ENCODE measurements at regions not wholly inside any gene's neighbourhood (a gene's known extent, or its start where the extent isn't known, plus 50 kb on each side); places are given as distances from the start of the nearest gene placed in this dataset.

GRCh38 chr5:56498759-56499395, 265.7 kb upstream of the ANKRD55 start:
- TF ChIP-seq CTCF (conservative IDR thresholded peaks at IDR 0.05; ENCODE audit: low read length): no peak
- no peak for TF ChIP-seq EZH2phosphoT487 (IDR thresholded peaks at IDR 0.05; ENCODE audit: borderline replicate concordance)
- peaks cover 7% of the 10 kb centered on the region for H3K4me1 ChIP-seq (ENCODE audit: insufficient read depth, low read length, poor library complexity, severe bottlenecking)
- no peak overlapping the region for H2AFZ ChIP-seq (ENCODE audit: low read length)
- no peaks in the 10 kb centered on the region for H4K20me1 ChIP-seq (ENCODE audit: insufficient read depth, low read length, poor library complexity, severe bottlenecking)
- no peak overlapping the region for H3K4me2 ChIP-seq (ENCODE audit: low read depth, low read length, poor library complexity, severe bottlenecking)
- no peaks in the 10 kb centered on the region for H3K36me3 ChIP-seq (ENCODE audit: insufficient read depth, low read length)
- H3K9me2 ChIP-seq (replicated peaks; ENCODE audit: low read depth, low read length): no peaks in the 10 kb centered on the region
- H3K9ac ChIP-seq (ENCODE audit: low read depth, low read length, poor library complexity, severe bottlenecking): no peak overlapping the region
- no peaks in the 10 kb centered on the region for H3K27me3 ChIP-seq (ENCODE audit: insufficient read depth, low read length, poor library complexity, severe bottlenecking)
- no peaks in the 10 kb centered on the region for H3F3A ChIP-seq (ENCODE audit: low read depth)
- H3K4me3 ChIP-seq (ENCODE audit: low read length, poor library complexity, severe bottlenecking): no peak overlapping the region
- H3K9me3 ChIP-seq (ENCODE audit: insufficient read depth, low read depth, low read length): no peaks in the 10 kb centered on the region
- no peaks in the 10 kb centered on the region for H3K79me2 ChIP-seq (ENCODE audit: insufficient read depth, low read length)

- Histone ChIP-seq H3K27me3 (ENCODE audit: insufficient read depth, low read length, poor library complexity, severe bottlenecking) (no peaks in the 10 kb centered on the region), H3K9ac (ENCODE audit: low read depth, low read length, poor library complexity, severe bottlenecking) (no peak overlapping the region), H3K9me3 (ENCODE audit: insufficient read depth, low read depth, low read length) (no peaks in the 10 kb centered on the region), H2AFZ (ENCODE audit: low read length) (no peak overlapping the region), H3K9me2 (replicated peaks; ENCODE audit: low read depth, low read length) (no peaks in the 10 kb centered on the region), H3K4me2 (ENCODE audit: low read depth, low read length, poor library complexity, severe bottlenecking) (no peak overlapping the region), H3F3A (ENCODE audit: low read depth) (no peaks in the 10 kb centered on the region), H4K20me1 (ENCODE audit: insufficient read depth, low read length, poor library complexity, severe bottlenecking) (no peaks in the 10 kb centered on the region), H3K4me1 (ENCODE audit: insufficient read depth, low read length, poor library complexity, severe bottlenecking) (no peaks in the 10 kb centered on the region), H3K79me2 (ENCODE audit: insufficient read depth, low read length) (no peaks in the 10 kb centered on the region), H3K4me3 (ENCODE audit: low read length, poor library complexity, severe bottlenecking) (no peak overlapping the region), H3K36me3 (ENCODE audit: insufficient read depth, low read length) (no peaks in the 10 kb centered on the region)
- TF ChIP-seq EZH2phosphoT487 (IDR thresholded peaks at IDR 0.05; ENCODE audit: borderline replicate concordance) (no peak), CTCF (conservative IDR thresholded peaks at IDR 0.05; ENCODE audit: low read length) (no peak)
Observed at GRCh38 chr5:56496581-56497063, 263.5 kb upstream of the ANKRD55 start.

GRCh38 chr5:56494300-56494731, 261.2 kb upstream of the ANKRD55 start:
- no peak overlapping the region for H3K4me2 ChIP-seq (ENCODE audit: low read depth, low read length, poor library complexity, severe bottlenecking)
- H3K36me3 ChIP-seq (ENCODE audit: insufficient read depth, low read length): no peaks in the 10 kb centered on the region
- H2AFZ ChIP-seq (ENCODE audit: low read length): no peak overlapping the region
- no peaks in the 10 kb centered on the region for H4K20me1 ChIP-seq (ENCODE audit: insufficient read depth, low read length, poor library complexity, severe bottlenecking)
- no peaks in the 10 kb centered on the region for H3K79me2 ChIP-seq (ENCODE audit: insufficient read depth, low read length)
- H3K9me3 ChIP-seq (ENCODE audit: insufficient read depth, low read depth, low read length): no peaks in the 10 kb centered on the region
- H3K27me3 ChIP-seq (ENCODE audit: insufficient read depth, low read length, poor library complexity, severe bottlenecking): no peaks in the 10 kb centered on the region
- no peaks in the 10 kb centered on the region for H3F3A ChIP-seq (ENCODE audit: low read depth)
- TF ChIP-seq CTCF (conservative IDR thresholded peaks at IDR 0.05; ENCODE audit: low read length) (no peak), EZH2phosphoT487 (IDR thresholded peaks at IDR 0.05; ENCODE audit: borderline replicate concordance) (no peak)
- no peaks in the 10 kb centered on the region for H3K4me1 ChIP-seq (ENCODE audit: insufficient read depth, low read length, poor library complexity, severe bottlenecking)
- H3K4me3 ChIP-seq (ENCODE audit: low read length, poor library complexity, severe bottlenecking): no peak overlapping the region
- no peak overlapping the region for H3K9ac ChIP-seq (ENCODE audit: low read depth, low read length, poor library complexity, severe bottlenecking)
- H3K9me2 ChIP-seq (replicated peaks; ENCODE audit: low read depth, low read length): no peaks in the 10 kb centered on the region

All from Loucy (cell line).